ENCODE measurements at regions not wholly inside any gene's neighbourhood (a gene's known extent, or its start where the extent isn't known, plus 50 kb on each side); places are given as distances from the start of the nearest gene placed in this dataset.

DNA sequence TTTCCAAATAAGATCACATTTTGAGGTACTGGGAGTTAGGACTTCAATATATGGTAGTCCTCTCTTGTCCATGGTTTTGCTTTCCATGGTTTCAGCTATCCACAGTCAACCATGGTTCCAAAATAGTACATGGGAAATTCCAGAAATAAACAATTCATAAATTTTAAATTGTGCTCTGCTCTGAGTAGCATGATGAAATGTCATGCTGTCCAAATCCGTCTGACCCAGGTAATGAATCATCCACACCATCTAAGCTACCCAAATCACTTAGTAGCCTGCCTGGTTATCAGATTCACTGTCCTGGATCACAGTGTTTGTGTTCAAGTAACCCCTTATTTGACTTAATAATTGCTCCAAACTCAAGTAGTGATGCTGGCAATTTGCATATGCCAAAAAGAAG is 197.9 kb downstream of the TMTC3 start:
- Histone ChIP-seq H3K4me3 (no peak overlapping the region), H3K4me1 (ENCODE audit: control insufficient read depth in 5 of 5, insufficient read depth in 5 of 5, low read length in 5 of 5) (peaks cover 0 to 3% (median 0%) of the 10 kb centered on the region in 5 donors), H3K27me3 (ENCODE audit: control insufficient read depth in 3 of 3, insufficient read depth in 3 of 3, low read length in 2 of 3) (no peaks in the 10 kb centered on the region), H3K27ac (ENCODE audit: low read depth in 1 of 2, low read length in 1 of 2) (no peak overlapping the region), H3K9me3 (ENCODE audit: control insufficient read depth in 4 of 4, insufficient read depth in 3 of 4, low read length in 3 of 4) (no peaks in the 10 kb centered on the region), H3K9ac (ENCODE audit: insufficient read depth in 1 of 2, low read length in 2 of 2) (no peak overlapping the region), H3K36me3 (ENCODE audit: control insufficient read depth in 4 of 4, insufficient read depth in 4 of 4, low read length in 4 of 4) (no peaks in the 10 kb centered on the region)
- DNase-seq, result no peak
- 66 to 73% methylated on average over 1 of the region's 1 CpG for WGBS, 2 donors
- no peak for ATAC-seq (ENCODE audit: insufficient read depth, low FRiP score)
- TF ChIP-seq, protein P1, sequence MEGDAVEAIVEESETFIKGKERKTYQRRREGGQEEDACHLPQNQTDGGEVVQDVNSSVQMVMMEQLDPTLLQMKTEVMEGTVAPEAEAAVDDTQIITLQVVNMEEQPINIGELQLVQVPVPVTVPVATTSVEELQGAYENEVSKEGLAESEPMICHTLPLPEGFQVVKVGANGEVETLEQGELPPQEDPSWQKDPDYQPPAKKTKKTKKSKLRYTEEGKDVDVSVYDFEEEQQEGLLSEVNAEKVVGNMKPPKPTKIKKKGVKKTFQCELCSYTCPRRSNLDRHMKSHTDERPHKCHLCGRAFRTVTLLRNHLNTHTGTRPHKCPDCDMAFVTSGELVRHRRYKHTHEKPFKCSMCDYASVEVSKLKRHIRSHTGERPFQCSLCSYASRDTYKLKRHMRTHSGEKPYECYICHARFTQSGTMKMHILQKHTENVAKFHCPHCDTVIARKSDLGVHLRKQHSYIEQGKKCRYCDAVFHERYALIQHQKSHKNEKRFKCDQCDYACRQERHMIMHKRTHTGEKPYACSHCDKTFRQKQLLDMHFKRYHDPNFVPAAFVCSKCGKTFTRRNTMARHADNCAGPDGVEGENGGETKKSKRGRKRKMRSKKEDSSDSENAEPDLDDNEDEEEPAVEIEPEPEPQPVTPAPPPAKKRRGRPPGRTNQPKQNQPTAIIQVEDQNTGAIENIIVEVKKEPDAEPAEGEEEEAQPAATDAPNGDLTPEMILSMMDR (IDR thresholded peaks at IDR 0.05; ENCODE audit: control extremely low read depth, extremely low read depth), result no peak

DNA sequence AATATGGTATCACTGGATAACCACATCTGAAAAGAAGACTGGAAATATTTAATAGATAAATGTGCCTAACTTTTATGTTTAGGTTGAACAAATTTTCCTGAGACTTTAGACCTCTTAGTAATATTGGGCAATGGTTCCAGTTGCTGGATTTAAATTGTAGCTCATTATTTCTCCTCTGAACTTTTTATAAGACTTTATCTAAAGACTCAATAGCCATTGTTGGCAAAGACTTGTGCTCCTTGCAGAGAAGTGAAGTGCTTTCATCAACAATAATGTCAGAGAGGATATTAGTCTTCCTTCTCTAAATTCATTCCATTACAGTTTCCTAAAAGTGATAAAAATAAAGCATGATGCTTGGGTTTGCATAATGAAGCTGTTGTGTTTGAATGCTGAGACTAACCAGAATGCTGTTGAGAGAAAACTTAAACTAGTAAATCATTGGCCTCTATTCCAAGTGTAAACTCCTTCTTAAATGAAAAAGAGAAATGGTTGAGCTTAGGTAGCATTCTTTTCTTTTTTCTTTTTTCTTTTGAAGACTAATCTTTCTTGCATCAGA is 200.2 kb downstream of the TMTC3 start:
- Histone ChIP-seq H3K9ac (ENCODE audit: insufficient read depth in 1 of 2, low read length in 2 of 2) (no peak overlapping the region), H3K27ac (ENCODE audit: low read depth in 1 of 2, low read length in 1 of 2) (no peak overlapping the region), H3K4me1 (ENCODE audit: control insufficient read depth in 5 of 5, insufficient read depth in 5 of 5, low read length in 5 of 5) (peaks cover 0 to 3% (median 0%) of the 10 kb centered on the region in 5 donors), H3K9me3 (ENCODE audit: control insufficient read depth in 4 of 4, insufficient read depth in 3 of 4, low read length in 3 of 4) (no peaks in the 10 kb centered on the region), H3K4me3 (no peak overlapping the region), H3K27me3 (ENCODE audit: control insufficient read depth in 3 of 3, insufficient read depth in 3 of 3, low read length in 2 of 3) (no peaks in the 10 kb centered on the region), H3K36me3 (ENCODE audit: control insufficient read depth in 4 of 4, insufficient read depth in 4 of 4, low read length in 4 of 4) (no peaks in the 10 kb centered on the region)
- TF ChIP-seq, protein P1 (IDR thresholded peaks at IDR 0.05; ENCODE audit: control extremely low read depth, extremely low read depth), result no peak
- peak in 2 of 3 donors; percentile 54 to 66 for DNase-seq
- no peak for ATAC-seq (ENCODE audit: insufficient read depth, low FRiP score)

DNA sequence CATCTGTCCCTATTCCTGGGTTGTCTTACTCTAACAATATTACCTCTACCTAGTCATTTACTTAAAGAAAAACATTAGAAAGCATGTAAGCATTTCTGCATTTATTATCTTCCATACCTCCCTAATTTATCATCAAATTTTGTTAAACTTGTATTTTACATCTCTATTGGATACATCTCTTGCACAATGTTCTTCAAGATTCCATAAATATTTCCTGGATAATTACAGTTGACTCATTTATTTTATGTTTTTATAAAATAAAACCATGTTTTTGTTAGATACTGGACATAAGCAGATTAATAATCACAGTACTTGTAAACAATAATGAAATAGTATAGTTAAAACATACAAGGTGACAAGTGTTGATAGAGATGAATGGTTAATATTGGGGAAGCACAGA is 209.0 kb downstream of the TMTC3 start:
- H3K9me3 ChIP-seq (ENCODE audit: control insufficient read depth in 4 of 4, insufficient read depth in 3 of 4, low read length in 3 of 4), result no peaks in the 10 kb centered on the region
- no peak for DNase-seq
- H3K36me3 ChIP-seq (ENCODE audit: control insufficient read depth in 4 of 4, insufficient read depth in 4 of 4, low read length in 4 of 4), result no peaks in the 10 kb centered on the region
- TF ChIP-seq, protein P1 (IDR thresholded peaks at IDR 0.05; ENCODE audit: control extremely low read depth, extremely low read depth), result no peak
- H3K9ac ChIP-seq (ENCODE audit: insufficient read depth in 1 of 2, low read length in 2 of 2), result no peak overlapping the region
- H3K4me1 ChIP-seq (ENCODE audit: control insufficient read depth in 5 of 5, insufficient read depth in 5 of 5, low read length in 5 of 5), result peaks cover 0 to 2% (median 0%) of the 10 kb centered on the region in 5 donors
- no peak for ATAC-seq (ENCODE audit: insufficient read depth, low FRiP score)
- no peaks in the 10 kb centered on the region for H3K27me3 ChIP-seq (ENCODE audit: control insufficient read depth in 3 of 3, insufficient read depth in 3 of 3, low read length in 2 of 3)
- H3K4me3 ChIP-seq, result no peak overlapping the region
- H3K27ac ChIP-seq (ENCODE audit: low read depth in 1 of 2, low read length in 1 of 2), result no peak overlapping the region

DNA sequence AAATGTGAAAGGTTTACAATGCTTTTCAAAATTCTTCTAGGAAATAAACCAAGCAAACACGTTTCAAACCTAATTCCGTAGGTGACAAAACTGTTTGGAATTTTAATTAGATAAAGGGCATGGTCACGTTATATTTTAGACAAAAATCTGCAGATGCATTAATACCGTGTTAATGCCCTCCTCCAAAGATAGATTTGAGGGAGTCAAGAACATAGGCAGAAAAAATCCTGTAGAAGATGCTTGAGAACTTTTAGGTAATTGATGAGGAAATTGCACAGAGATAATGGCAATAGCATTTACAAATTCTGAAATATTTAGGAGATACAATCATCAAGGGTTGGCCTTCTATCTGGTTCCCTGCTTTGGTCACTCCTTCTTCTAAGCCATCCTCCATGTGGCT is 212.6 kb downstream of the TMTC3 start:
- ATAC-seq (ENCODE audit: insufficient read depth, low FRiP score), result no peak
- WGBS, 2 donors, result 90 to 92% methylated on average over 4 of the region's 4 CpGs
- H3K9ac ChIP-seq (ENCODE audit: insufficient read depth in 1 of 2, low read length in 2 of 2), result no peak overlapping the region
- no peak overlapping the region for H3K27ac ChIP-seq (ENCODE audit: low read depth in 1 of 2, low read length in 1 of 2)
- H3K9me3 ChIP-seq (ENCODE audit: control insufficient read depth in 4 of 4, insufficient read depth in 3 of 4, low read length in 3 of 4), result no peaks in the 10 kb centered on the region
- H3K4me3 ChIP-seq, result no peak overlapping the region
- H3K36me3 ChIP-seq (ENCODE audit: control insufficient read depth in 4 of 4, insufficient read depth in 4 of 4, low read length in 4 of 4), result no peaks in the 10 kb centered on the region
- no peaks in the 10 kb centered on the region for H3K27me3 ChIP-seq (ENCODE audit: control insufficient read depth in 3 of 3, insufficient read depth in 3 of 3, low read length in 2 of 3)
- DNase-seq, result no peak
- TF ChIP-seq, protein P1 (IDR thresholded peaks at IDR 0.05; ENCODE audit: control extremely low read depth, extremely low read depth), result no peak
- H3K4me1 ChIP-seq (ENCODE audit: control insufficient read depth in 5 of 5, insufficient read depth in 5 of 5, low read length in 5 of 5), result peaks cover 0 to 2% (median 0%) of the 10 kb centered on the region in 5 donors
